ENCODE measurements at regions not wholly inside any gene's neighbourhood (a gene's known extent, or its start where the extent isn't known, plus 50 kb on each side); places are given as distances from the start of the nearest gene placed in this dataset.
A peak's percentile ranks its signal among the peaks of the same experiment; 100 is the strongest.

DNA sequence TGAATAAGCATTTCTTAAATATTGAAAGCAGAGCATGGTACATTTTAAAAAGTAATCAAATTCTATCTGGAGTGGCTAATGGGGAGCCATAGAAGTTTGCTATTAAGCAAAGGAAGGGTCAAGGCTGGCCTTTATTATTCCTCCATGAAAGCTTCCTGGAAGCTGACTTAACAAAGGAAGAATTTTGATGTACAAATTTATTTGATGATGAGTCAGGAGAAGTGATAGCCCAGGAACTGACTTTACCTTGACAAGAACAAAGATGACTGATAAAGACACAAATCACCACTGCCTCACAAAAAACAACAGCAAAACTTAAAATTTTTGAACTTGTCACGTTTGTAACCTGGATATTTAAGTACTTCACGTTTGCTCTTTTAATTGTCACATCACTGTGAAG lies 872.1 kb downstream of the PCDH7 start:
- in situ Hi-C loops (cut with MboI; ENCODE audit: low pct_unique_long_range_greater_than_20kb, low sequenced_read_pairs), result no loop called here
- DNase-seq, result no peak

DNA sequence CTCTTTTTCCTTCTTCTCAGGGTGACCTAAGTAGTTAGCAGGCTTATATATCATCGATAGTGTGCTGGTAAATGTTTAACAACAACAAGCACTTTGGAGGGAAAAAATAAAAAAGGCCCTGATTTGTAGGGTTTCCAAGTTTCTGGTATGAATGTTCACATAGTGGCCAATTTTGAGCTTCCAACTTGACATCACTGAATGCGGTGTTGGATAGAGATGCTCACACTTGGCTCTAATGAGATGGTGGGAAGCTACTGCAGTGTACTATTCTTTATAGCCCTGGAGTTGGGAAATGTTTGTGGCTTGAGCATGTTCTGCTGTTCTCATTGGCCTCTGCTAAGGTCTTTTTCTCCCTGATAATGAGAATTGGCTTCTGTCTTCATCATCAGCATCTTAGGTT lies 875.3 kb downstream of the PCDH7 start:
- in situ Hi-C loops (cut with MboI; ENCODE audit: low pct_unique_long_range_greater_than_20kb, low sequenced_read_pairs), result no loop called here
- DNase-seq, result no peak

DNA sequence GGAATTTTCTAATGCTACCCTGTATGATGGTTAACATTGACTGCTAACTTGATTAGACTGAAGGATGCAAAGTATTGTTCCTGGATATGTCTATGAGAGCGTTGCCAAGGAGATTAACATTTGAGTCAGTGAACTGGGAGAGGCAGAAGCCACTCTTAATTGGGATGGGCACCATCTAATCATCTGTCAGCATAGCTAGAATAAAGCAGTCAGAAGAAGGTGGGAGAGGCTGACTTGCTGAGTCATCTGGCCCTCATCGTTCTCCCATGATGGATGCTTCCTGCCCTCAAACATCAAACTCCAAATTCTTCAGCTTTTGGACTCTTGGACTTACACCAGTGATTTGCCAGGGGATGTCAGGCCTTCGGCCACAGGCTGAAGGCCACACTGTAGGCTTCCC lies 878.5 kb downstream of the PCDH7 start:
- in situ Hi-C loops (cut with MboI; ENCODE audit: low pct_unique_long_range_greater_than_20kb, low sequenced_read_pairs), result no loop called here
- DNase-seq, result no peak

DNA sequence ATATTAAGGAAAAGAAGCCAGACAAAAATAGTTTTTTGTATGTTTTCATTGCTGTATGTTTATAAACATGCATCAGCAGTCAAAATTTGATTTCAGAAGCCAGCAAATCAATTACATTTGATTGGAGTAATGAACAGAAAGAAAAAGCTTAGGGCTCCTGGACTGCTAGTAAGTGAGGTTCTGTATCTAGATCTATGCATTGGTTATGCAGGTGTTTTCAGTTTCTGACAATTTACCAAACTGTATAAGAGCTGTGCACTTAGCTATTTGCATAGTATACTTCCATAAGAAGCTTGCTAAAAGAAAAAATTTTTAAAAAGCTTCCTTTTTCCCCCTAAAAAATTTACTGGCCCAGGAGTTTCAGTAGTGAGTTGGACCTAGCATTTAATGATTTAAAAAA lies 881.6 kb downstream of the PCDH7 start:
- in situ Hi-C loops (cut with MboI; ENCODE audit: low pct_unique_long_range_greater_than_20kb, low sequenced_read_pairs), result no loop called here
- DNase-seq, result no peak

DNA sequence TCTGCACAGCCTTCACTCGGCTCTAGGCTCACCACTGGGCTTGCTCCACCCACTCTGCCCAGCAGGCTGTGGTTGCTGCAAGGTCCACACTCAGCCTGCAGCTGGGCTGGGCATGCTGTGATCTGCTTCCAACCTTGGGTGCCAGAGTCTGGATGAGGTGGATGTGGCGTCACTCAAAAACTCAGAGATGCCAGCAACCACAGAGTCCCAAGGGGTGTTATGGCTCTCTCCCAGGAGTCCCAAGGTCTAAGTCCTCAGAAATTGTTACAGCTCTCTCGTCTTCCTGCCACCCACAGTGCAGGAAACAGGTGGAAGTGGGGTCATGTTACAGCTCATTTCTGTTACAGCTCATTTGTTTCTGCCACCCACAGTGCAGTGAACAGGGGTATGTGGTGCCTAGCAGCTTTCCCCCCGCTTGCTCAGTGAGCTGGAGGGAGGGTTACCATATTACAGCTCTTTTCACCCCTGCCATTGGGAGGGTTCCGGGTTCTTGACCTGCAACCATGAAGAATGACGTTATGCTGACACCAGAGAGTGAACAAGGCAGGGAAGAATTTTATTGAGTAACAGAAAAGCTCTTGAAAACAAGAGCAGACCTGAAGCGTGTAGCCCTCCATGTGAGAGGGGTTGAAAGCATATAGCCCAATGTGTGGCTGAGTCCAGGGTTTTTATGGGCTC lies 893.9 kb downstream of the PCDH7 start:
- in situ Hi-C loops (cut with MboI; ENCODE audit: low pct_unique_long_range_greater_than_20kb, low sequenced_read_pairs), result no loop called here
- peak; percentile 21 for DNase-seq

GRCh38 chr4:31617667-31618066 lies 897.5 kb downstream of the PCDH7 start:
- no peak for DNase-seq
- in situ Hi-C loops (cut with MboI; ENCODE audit: low pct_unique_long_range_greater_than_20kb, low sequenced_read_pairs), result no loop called here

DNA sequence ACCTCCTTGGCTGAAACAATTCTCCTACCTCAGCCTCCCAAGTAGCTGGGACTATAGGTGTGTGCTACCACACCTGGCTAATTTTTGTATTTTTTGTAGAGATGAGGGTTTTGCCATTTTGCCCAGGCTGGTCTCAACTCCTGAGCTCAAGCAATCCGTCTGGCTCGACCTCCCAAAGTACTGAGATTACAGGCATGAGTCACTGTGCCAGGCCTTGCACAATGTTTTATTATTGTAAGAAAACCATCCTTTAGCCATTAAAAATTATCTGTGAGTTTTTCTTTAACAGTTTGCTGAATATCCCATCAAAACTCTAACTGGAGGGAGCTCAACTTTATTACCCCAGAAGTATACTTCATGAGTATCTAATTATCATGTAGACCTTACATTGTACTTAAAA lies 900.3 kb downstream of the PCDH7 start:
- in situ Hi-C loops (cut with MboI; ENCODE audit: low pct_unique_long_range_greater_than_20kb, low sequenced_read_pairs), result no loop called here
- DNase-seq, result no peak

DNA sequence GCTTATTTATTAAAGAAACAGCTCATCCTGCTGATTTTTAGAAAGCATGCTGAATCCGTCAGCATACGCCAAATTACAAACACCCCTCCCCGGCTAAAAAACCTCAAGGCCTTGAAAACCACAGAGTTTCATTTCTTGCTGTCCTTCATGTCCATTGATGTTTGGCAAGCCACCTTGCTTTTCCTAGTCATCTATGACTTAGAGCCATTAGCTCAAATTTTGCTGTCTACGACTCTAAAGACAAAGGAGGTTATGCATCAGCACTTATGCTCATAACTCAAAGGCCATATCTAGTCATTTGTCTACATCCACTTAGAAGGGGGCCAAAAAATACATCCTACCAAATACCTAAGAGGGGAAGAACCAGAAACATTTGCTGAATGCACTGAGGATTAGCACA lies 925.1 kb downstream of the PCDH7 start:
- no peak for DNase-seq
- in situ Hi-C loops (cut with MboI; ENCODE audit: low pct_unique_long_range_greater_than_20kb, low sequenced_read_pairs), result no loop called here

- DNase-seq, result no peak
- in situ Hi-C loops (cut with MboI; ENCODE audit: low pct_unique_long_range_greater_than_20kb, low sequenced_read_pairs), result no loop called here
Observed at GRCh38 chr4:31647786-31648185, 927.6 kb downstream of the PCDH7 start.

- in situ Hi-C loops (cut with MboI; ENCODE audit: low pct_unique_long_range_greater_than_20kb, low sequenced_read_pairs), result no loop called here
- no peak for DNase-seq
Observed at GRCh38 chr4:31649878-31650277, 929.7 kb downstream of the PCDH7 start.

- in situ Hi-C loops (cut with MboI; ENCODE audit: low pct_unique_long_range_greater_than_20kb, low sequenced_read_pairs), result no loop called here
- DNase-seq, result no peak
Observed at GRCh38 chr4:31651541-31651940, 931.4 kb downstream of the PCDH7 start.

GRCh38 chr4:31655328-31655727 lies 935.2 kb downstream of the PCDH7 start:
- no peak for DNase-seq
- in situ Hi-C loops (cut with MboI; ENCODE audit: low pct_unique_long_range_greater_than_20kb, low sequenced_read_pairs), result no loop called here

DNA sequence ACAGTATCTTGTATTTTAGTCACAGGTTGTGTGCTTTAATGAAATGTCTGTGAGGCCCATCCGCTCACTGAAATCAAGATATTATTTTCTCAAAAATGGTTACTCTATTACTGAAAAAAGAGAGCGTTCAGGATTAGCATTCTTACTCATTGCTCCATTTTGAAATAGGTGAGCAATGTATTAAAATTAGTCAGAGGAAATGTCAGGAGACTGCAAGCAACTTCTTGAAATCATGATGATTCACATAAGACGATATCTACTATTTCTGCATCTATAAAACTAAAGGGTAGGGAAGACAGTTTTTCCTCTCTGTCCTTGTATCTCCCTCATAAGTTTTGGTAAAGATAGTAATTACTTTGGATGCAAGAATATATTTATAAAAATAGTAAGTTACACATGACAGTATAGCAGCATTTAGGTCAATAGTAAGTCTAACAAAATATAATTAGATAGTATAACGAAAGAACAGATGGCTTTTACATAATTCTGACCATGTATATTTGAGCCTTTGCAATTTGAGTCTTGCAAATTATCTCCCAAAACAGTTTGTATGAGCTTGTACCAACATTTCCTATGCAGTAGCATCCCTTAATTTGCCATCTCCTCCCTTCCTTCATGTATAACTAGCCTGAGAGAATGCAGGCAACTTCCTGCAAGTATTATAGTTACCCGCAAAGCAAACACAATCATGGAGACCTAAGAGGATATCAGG lies 937.8 kb downstream of the PCDH7 start:
- DNase-seq, result no peak
- in situ Hi-C loops (cut with MboI; ENCODE audit: low pct_unique_long_range_greater_than_20kb, low sequenced_read_pairs), result no loop called here

DNA sequence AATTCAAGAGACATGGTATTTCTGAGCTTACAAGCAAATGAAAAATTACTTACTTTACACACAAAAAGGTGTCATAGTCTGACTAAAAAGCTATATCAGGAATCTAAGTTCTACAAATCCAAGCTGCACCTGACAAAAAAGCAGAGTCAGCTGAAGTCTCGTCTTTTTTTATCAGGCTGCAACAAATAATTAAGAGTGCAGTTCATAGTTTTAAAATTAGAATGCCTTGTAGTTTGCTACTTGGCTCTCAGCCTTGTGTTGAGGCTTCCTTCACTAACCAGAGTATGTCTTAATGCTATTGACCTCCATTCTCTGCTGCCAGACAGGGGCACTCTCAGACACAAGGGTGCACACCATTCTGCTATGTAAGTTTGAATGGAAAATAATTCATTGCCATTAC lies 940.7 kb downstream of the PCDH7 start:
- DNase-seq, result no peak
- in situ Hi-C loops (cut with MboI; ENCODE audit: low pct_unique_long_range_greater_than_20kb, low sequenced_read_pairs), result no loop called here

- in situ Hi-C loops (cut with MboI; ENCODE audit: low pct_unique_long_range_greater_than_20kb, low sequenced_read_pairs), result no loop called here
- no peak for DNase-seq
Observed at GRCh38 chr4:31662951-31663350, 942.8 kb downstream of the PCDH7 start.

DNA sequence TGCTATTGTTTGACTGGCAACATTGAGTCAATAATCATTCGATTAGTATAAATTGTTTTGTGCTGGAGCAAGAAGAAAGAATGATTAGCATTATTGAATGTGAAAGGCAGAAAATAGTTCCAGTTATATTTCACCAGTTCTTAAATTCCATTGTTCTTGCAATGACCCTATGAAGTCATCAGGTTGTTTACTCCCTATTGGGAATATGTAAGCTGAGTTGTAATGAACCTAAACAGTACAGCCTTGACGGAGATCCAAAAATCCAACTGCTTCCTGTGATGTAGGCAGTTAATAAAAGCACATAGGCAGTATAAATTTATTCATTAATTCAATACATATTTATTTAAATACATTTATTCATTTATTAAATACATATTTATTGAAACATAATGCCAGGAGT lies 947.5 kb downstream of the PCDH7 start:
- in situ Hi-C loops (cut with MboI; ENCODE audit: low pct_unique_long_range_greater_than_20kb, low sequenced_read_pairs), result no loop called here
- no peak for DNase-seq

DNA sequence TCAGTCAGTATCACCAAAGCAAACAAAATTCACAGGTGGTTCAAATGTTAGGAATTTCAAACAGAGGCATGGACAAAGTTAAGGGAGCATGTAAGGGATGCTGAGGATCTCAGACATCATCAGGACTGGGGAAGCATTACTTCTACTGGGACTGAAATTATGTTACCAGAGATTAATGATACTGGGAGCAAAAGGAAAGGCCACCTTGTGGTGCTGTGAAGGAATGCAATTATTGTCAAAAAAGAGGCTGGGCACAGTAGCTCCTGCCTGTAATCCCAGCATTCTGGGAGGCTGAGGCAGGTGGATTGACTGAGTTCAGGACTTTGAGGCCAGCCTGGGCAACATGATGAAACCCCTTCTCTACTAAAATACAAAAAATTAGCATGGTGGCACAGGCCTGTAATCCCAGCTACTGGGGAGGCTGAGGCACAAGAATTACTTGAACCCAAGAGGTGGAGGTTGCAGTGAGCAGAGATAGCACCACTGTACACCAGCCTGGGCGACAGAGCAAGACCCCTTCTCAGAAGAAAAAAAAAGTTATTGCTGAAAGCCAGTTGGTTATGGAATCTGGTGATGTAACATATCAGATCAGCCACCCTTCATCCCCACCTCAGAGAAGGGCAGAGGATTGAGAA lies 954.3 kb downstream of the PCDH7 start:
- peak; percentile 16 for DNase-seq
- in situ Hi-C loops (cut with MboI; ENCODE audit: low pct_unique_long_range_greater_than_20kb, low sequenced_read_pairs), result no loop called here

GRCh38 chr4:31678356-31678755 lies 958.2 kb downstream of the PCDH7 start:
- in situ Hi-C loops (cut with MboI; ENCODE audit: low pct_unique_long_range_greater_than_20kb, low sequenced_read_pairs), result no loop called here
- DNase-seq, result no peak

DNA sequence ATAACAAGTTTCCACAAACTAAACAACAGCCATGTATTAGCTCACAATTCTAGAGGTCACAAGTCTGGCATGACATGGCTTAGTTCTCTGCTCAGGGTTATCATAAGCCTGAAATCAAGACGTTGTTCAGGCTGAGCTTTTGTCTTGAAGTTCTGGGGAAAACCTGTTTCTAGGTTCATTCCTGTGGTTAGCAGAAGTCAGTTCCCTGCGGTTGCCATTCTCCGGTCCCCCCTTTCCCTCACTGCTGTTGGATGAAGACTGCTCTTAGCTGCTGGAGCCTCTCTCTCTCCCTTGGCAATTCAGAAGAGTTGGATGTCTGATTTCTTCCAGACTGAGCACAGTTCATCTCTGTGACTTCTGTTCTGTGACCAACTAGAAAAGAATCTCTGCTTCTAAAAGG lies 962.6 kb downstream of the PCDH7 start:
- in situ Hi-C loops (cut with MboI; ENCODE audit: low pct_unique_long_range_greater_than_20kb, low sequenced_read_pairs), result no loop called here

GRCh38 chr4:31687717-31688342 lies 967.7 kb downstream of the PCDH7 start:
- DNase-seq, result no peak
- in situ Hi-C loops (cut with MboI; ENCODE audit: low pct_unique_long_range_greater_than_20kb, low sequenced_read_pairs), result no loop called here

More for the DNA sequence above, 962.6 kb downstream of the PCDH7 start:
- no peak for DNase-seq
